ENCODE measurements at regions not wholly inside any gene's neighbourhood (a gene's known extent, or its start where the extent isn't known, plus 50 kb on each side); places are given as distances from the start of the nearest gene placed in this dataset.
A peak's percentile ranks its signal among the peaks of the same experiment; 100 is the strongest.

DNA sequence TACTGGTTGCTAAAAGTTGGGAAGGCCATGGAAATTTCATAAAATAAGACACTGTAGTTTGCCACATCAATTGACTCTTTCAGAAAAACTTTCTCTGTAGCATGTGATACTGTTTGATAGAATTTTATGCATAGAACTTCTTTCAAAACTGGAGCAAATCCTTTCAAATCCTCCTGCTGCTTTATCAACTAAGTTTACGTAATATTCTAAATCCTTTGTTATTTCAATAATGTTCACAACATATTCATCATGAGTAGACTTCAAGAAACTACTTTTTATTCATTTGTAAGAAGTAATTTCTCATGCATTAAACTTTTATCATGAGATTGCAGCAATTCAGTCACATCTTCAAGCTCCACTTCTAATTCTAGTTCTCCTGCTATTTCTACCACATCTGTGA is 199.3 kb downstream of the PCDH18 start:
- TF ChIP-seq, protein P1, sequence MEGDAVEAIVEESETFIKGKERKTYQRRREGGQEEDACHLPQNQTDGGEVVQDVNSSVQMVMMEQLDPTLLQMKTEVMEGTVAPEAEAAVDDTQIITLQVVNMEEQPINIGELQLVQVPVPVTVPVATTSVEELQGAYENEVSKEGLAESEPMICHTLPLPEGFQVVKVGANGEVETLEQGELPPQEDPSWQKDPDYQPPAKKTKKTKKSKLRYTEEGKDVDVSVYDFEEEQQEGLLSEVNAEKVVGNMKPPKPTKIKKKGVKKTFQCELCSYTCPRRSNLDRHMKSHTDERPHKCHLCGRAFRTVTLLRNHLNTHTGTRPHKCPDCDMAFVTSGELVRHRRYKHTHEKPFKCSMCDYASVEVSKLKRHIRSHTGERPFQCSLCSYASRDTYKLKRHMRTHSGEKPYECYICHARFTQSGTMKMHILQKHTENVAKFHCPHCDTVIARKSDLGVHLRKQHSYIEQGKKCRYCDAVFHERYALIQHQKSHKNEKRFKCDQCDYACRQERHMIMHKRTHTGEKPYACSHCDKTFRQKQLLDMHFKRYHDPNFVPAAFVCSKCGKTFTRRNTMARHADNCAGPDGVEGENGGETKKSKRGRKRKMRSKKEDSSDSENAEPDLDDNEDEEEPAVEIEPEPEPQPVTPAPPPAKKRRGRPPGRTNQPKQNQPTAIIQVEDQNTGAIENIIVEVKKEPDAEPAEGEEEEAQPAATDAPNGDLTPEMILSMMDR (IDR thresholded peaks at IDR 0.05; ENCODE audit: borderline replicate concordance): no peak
- Histone ChIP-seq H3K9me3 (replicated peaks) (peaks cover 35% of the 10 kb centered on the region), H3K36me3 (no peaks in the 10 kb centered on the region), H3K27me3 (ENCODE audit: low read depth) (no peaks in the 10 kb centered on the region), H3K4me1 (no peaks in the 10 kb centered on the region), H3K27ac (replicated peaks) (no peak overlapping the region), H3K4me3 (no peak overlapping the region)
- no peak for DNase-seq
- intact Hi-C loops (cut with micrococcal nuclease): no loop called here

DNA sequence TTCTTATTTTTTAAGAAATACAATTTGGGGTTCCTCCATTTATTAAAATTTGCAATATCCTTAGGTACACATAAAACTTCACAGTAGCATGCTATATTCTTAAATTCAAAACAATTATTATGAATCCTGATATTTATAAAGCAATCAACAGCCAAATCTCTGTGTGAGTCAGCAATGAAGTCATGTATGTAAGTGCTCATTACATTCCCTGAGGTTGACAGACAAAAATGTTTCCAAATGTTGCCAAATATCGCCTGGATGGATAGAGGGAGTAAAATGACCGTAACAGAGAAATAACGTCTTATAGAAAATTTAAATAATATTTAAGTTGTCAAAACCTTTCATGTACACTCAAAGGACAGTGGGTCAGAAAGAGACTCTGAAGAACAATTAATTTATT is 220.0 kb downstream of the PCDH18 start:
- intact Hi-C loops (cut with micrococcal nuclease): no loop called here
- DNase-seq: no peak
- Histone ChIP-seq H3K4me3 (no peak overlapping the region), H3K27me3 (ENCODE audit: low read depth) (no peaks in the 10 kb centered on the region), H3K27ac (replicated peaks) (no peak overlapping the region), H3K36me3 (no peaks in the 10 kb centered on the region), H3K9me3 (replicated peaks) (peaks cover 5% of the 10 kb centered on the region), H3K4me1 (no peaks in the 10 kb centered on the region)
- TF ChIP-seq, protein P1 (IDR thresholded peaks at IDR 0.05; ENCODE audit: borderline replicate concordance): no peak

GRCh38 chr4:137310593-137311490 is 221.5 kb downstream of the PCDH18 start:
- TF ChIP-seq, protein P1 (IDR thresholded peaks at IDR 0.05; ENCODE audit: borderline replicate concordance): no peak
- Histone ChIP-seq H3K9me3 (replicated peaks) (peaks cover 5% of the 10 kb centered on the region), H3K4me3 (no peak overlapping the region), H3K27ac (replicated peaks) (peak overlapping the region; percentile 55), H3K36me3 (no peaks in the 10 kb centered on the region), H3K4me1 (no peaks in the 10 kb centered on the region), H3K27me3 (ENCODE audit: low read depth) (no peaks in the 10 kb centered on the region)
- intact Hi-C loops (cut with micrococcal nuclease): no loop called here
- DNase-seq: no peak

- peak overlapping the region; percentile 55 for H3K27ac ChIP-seq (replicated peaks)
- H3K36me3 ChIP-seq: no peaks in the 10 kb centered on the region
- DNase-seq: no peak
- H3K4me3 ChIP-seq: no peak overlapping the region
- TF ChIP-seq, protein P1 (IDR thresholded peaks at IDR 0.05; ENCODE audit: borderline replicate concordance): no peak
- no peaks in the 10 kb centered on the region for H3K27me3 ChIP-seq (ENCODE audit: low read depth)
- intact Hi-C loops (cut with micrococcal nuclease): no loop called here
- H3K4me1 ChIP-seq: no peaks in the 10 kb centered on the region
- peaks cover 5% of the 10 kb centered on the region for H3K9me3 ChIP-seq (replicated peaks)
Measured at GRCh38 chr4:137310166-137310565, 222.1 kb downstream of the PCDH18 start.

DNA sequence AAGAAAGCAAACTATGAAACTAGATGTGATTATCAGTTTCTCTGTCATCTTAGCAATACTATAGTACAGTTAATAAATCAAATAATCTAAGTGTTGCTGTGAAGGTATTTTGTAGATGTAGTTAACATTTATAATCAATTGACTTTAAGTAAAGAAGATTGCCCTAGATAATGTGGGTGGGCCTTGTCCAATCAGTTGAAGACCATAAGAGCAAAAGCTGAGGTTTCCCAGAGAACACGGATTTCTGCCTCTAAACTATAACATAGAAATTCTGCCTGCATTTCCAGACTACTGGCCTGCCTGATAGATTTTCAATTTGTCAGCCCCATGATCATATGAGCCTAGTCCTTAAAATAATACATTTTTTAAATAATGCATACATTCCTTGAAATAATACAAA is 222.9 kb downstream of the PCDH18 start:
- Histone ChIP-seq H3K4me1 (no peaks in the 10 kb centered on the region), H3K9me3 (replicated peaks) (no peaks in the 10 kb centered on the region), H3K4me3 (no peak overlapping the region), H3K36me3 (no peaks in the 10 kb centered on the region), H3K27ac (replicated peaks) (no peak overlapping the region), H3K27me3 (ENCODE audit: low read depth) (no peaks in the 10 kb centered on the region)
- TF ChIP-seq, protein P1 (IDR thresholded peaks at IDR 0.05; ENCODE audit: borderline replicate concordance): no peak
- no peak for DNase-seq
- intact Hi-C loops (cut with micrococcal nuclease): no loop called here
